ENCODE measurements at regions not wholly inside any gene's neighbourhood (a gene's known extent, or its start where the extent isn't known, plus 50 kb on each side); places are given as distances from the start of the nearest gene placed in this dataset.

DNA sequence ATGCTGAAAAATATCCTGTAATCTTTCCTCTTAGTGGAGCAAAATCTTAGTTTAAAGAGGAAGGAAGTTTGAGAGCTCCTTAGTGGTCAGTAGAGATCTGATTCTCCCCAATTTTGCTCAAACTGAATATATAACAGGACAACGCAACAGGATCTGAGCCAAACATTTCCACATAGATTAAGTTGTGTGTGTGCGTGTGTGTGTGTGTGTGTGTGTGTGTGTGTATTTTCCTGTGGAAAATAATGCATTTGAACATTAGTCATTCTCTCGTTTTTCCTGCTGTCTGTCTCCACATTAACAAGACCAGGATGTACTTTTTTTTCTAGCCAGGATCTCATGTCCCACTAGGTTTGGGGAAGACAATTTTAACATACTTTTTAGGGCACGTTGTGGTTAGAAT lies 312.1 kb upstream of the CDH18 start:
- TF ChIP-seq, protein P1, sequence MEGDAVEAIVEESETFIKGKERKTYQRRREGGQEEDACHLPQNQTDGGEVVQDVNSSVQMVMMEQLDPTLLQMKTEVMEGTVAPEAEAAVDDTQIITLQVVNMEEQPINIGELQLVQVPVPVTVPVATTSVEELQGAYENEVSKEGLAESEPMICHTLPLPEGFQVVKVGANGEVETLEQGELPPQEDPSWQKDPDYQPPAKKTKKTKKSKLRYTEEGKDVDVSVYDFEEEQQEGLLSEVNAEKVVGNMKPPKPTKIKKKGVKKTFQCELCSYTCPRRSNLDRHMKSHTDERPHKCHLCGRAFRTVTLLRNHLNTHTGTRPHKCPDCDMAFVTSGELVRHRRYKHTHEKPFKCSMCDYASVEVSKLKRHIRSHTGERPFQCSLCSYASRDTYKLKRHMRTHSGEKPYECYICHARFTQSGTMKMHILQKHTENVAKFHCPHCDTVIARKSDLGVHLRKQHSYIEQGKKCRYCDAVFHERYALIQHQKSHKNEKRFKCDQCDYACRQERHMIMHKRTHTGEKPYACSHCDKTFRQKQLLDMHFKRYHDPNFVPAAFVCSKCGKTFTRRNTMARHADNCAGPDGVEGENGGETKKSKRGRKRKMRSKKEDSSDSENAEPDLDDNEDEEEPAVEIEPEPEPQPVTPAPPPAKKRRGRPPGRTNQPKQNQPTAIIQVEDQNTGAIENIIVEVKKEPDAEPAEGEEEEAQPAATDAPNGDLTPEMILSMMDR (IDR thresholded peaks at IDR 0.05), result no peak
- TF ChIP-seq EZH2phosphoT487 (IDR thresholded peaks at IDR 0.05), result no peak
